H1 (cell line): ENCODE measurements at regions not wholly inside any gene's neighbourhood (a gene's known extent, or its start where the extent isn't known, plus 50 kb on each side); places are given as distances from the start of the nearest gene placed in this dataset.

Experiments
- CTCF ChIA-PET: fragments of 300-600 bp; sonication (Branson Sonifier 250); formaldehyde crosslinking; loops from one replicate; lab custom pipeline; 2021; ENCODE audit not compliant: partially characterized antibody; lab: Charles Lee
- POLR2A ChIA-PET: fragments of 300-600 bp; sonication (Branson Sonifier 250); formaldehyde crosslinking; loops from one replicate; lab custom pipeline; 2021; ENCODE audit warnings: inconsistent platforms; ENCODE audit not compliant: partially characterized antibody; lab: Charles Lee
- DNase-seq, 2 experiments: peaks; one replicate each; pipeline versions ENCODE4 v3.0.0 to v3.0.0-alpha.2; 2010 to 2022; ENCODE audit warnings: low spot score in 2 of 2, low read depth in 1 of 2, mixed read lengths in 1 of 2
- FAIRE-seq: peaks from 2 replicates; lab custom pipeline; 2011; peaks lifted over from hg19 to GRCh38; lab: Jason Lieb, UNC
- H2AFZ ChIP-seq: 2 replicates; pipeline ENCODE4 v1.8.1; 2012; ENCODE audit warnings: low read length, inconsistent platforms
- H2AK5ac ChIP-seq: 2 replicates; pipeline ENCODE4 v1.6.1; 2013; ENCODE audit warnings: low read depth, low read length
- H2BK120ac ChIP-seq: replicated peaks from 2 replicates; pipeline ENCODE3; 2013; ENCODE audit warnings: low read depth, low read length, inconsistent platforms
- H2BK12ac ChIP-seq: 2 replicates; pipeline ENCODE4 v1.6.1; 2013; ENCODE audit warnings: low read depth, low read length
- H2BK15ac ChIP-seq: 2 replicates; pipeline ENCODE4 v1.6.1; 2013; ENCODE audit warnings: low read length
- H2BK20ac ChIP-seq: 2 replicates; pipeline ENCODE4 v1.6.1; 2013; ENCODE audit warnings: low read length
- H2BK5ac ChIP-seq: 2 replicates; pipeline ENCODE4 v1.6.1; 2013; ENCODE audit warnings: low read depth, low read length
- H3K14ac ChIP-seq: 2 replicates; pipeline ENCODE4 v1.6.1; 2013; ENCODE audit warnings: inconsistent platforms; ENCODE audit not compliant: insufficient read length
- H3K18ac ChIP-seq: 2 replicates; pipeline ENCODE4 v1.6.1; 2013; ENCODE audit warnings: low read length; ENCODE audit errors: extremely low read depth
- H3K23ac ChIP-seq: 2 replicates; pipeline ENCODE4 v1.6.1; 2013; ENCODE audit warnings: inconsistent platforms; ENCODE audit not compliant: insufficient read length
- H3K23me2 ChIP-seq: 2 replicates; pipeline ENCODE4 v1.6.1; 2013; ENCODE audit warnings: low read depth, low read length
- H3K27ac ChIP-seq: 2 replicates; pipeline ENCODE4 v1.6.1; 2011; ENCODE audit warnings: low read depth, low read length, inconsistent platforms
- H3K27me3 ChIP-seq, 4 experiments: replicated peaks in 1 of 4; 1 replicate in 1 of 4; 2 replicates in 3 of 4; pipeline versions ENCODE4 v1.6.1 to v1.8.1; 2011 to 2013; ENCODE audit warnings: low read length in 3 of 4, mild to moderate bottlenecking in 3 of 4, inconsistent platforms in 2 of 4, mixed read lengths in 2 of 4, moderate library complexity in 1 of 4; ENCODE audit not compliant: control insufficient read depth in 3 of 4, insufficient read depth in 3 of 4; ENCODE audit errors: extremely low read depth in 1 of 4
- H3K36me3 ChIP-seq, 4 experiments: 2 replicates each; pipeline versions ENCODE4 v1.6.1 to v1.8.1; 2011 to 2013; ENCODE audit warnings: mild to moderate bottlenecking in 4 of 4, low read length in 3 of 4, moderate library complexity in 2 of 4, control low read depth in 1 of 4, inconsistent platforms in 1 of 4; ENCODE audit not compliant: insufficient read depth in 4 of 4, control insufficient read depth in 2 of 4
- H3K4ac ChIP-seq: replicated peaks from 2 replicates; pipeline ENCODE3; 2013; ENCODE audit warnings: low read length, low read depth, mixed read lengths, inconsistent platforms; ENCODE audit not compliant: insufficient read length
- H3K4me1 ChIP-seq, 4 experiments: replicated peaks in 1 of 4; 1 replicate in 1 of 4; 2 replicates in 3 of 4; pipeline versions ENCODE4 v1.6.1 to v1.8.1; 2011 to 2013; ENCODE audit warnings: low read length in 3 of 4, inconsistent platforms in 2 of 4, mixed read lengths in 1 of 4; ENCODE audit not compliant: insufficient read depth in 4 of 4, control insufficient read depth in 3 of 4
- H3K4me2 ChIP-seq, 2 experiments: 2 replicates each; pipeline versions ENCODE4 v1.6.1 to v1.8.1; 2011 to 2013; ENCODE audit warnings: low read depth in 2 of 2, low read length in 2 of 2, control low read depth in 1 of 2, inconsistent platforms in 1 of 2, mild to moderate bottlenecking in 1 of 2; ENCODE audit not compliant: insufficient read depth in 1 of 2
- H3K4me3 ChIP-seq, 4 experiments: fragments of 200-600, 300-600 bp in 1 of 4; sonication (generic), shearing (Covaris generic), sonication (Bioruptor Twin) in 1 of 4; 2 replicates each; pipeline versions ENCODE4 v1.5.1 to v1.8.1; 2011 to 2016; ENCODE audit warnings: low read length in 4 of 4, low read depth in 3 of 4, control low read depth in 2 of 4, inconsistent platforms in 2 of 4, mild to moderate bottlenecking in 2 of 4, mixed read lengths in 1 of 4, moderate library complexity in 1 of 4; ENCODE audit not compliant: insufficient read depth in 2 of 4; ENCODE audit errors: extremely low read depth in 1 of 4
- H3K56ac ChIP-seq: replicated peaks from 2 replicates; pipeline ENCODE3; 2013; ENCODE audit warnings: low read depth, mild to moderate bottlenecking, mixed read lengths, low read length, inconsistent platforms; ENCODE audit not compliant: insufficient read length
- H3K79me1 ChIP-seq: 2 replicates; pipeline ENCODE4 v1.6.1; 2013; ENCODE audit warnings: low read depth, low read length, control low read depth
- H3K79me2 ChIP-seq, 2 experiments: 2 replicates each; pipeline versions ENCODE4 v1.6.1 to v1.8.1; 2012 to 2013; ENCODE audit warnings: low read length in 2 of 2, mild to moderate bottlenecking in 2 of 2, inconsistent platforms in 1 of 2; ENCODE audit not compliant: insufficient read depth in 2 of 2, control insufficient read depth in 1 of 2
- H3K9ac ChIP-seq, 4 experiments: replicated peaks in 1 of 4; 1 replicate in 1 of 4; 2 replicates in 3 of 4; pipeline versions ENCODE4 v1.6.1 to v1.8.1; 2011 to 2013; ENCODE audit warnings: low read depth in 3 of 4, low read length in 3 of 4, control low read depth in 2 of 4, mild to moderate bottlenecking in 2 of 4, moderate library complexity in 2 of 4, inconsistent platforms in 1 of 4; ENCODE audit errors: extremely low read depth in 1 of 4
- H3K9me3 ChIP-seq, 2 experiments: 2 replicates each; pipeline versions ENCODE4 v1.6.1 to v1.8.1; 2012 to 2013; ENCODE audit warnings: mild to moderate bottlenecking in 2 of 2, moderate library complexity in 2 of 2, control low read depth in 1 of 2, inconsistent platforms in 1 of 2, low read depth in 1 of 2, low read length in 1 of 2, mixed read lengths in 1 of 2; ENCODE audit not compliant: insufficient read depth in 2 of 2
- H4K20me1 ChIP-seq, 2 experiments: replicated peaks in 1 of 2; 2 replicates each; pipeline versions ENCODE3 to v1.8.1; 2011 to 2013; ENCODE audit warnings: inconsistent platforms in 2 of 2, low read length in 2 of 2, mild to moderate bottlenecking in 1 of 2; ENCODE audit not compliant: insufficient read depth in 2 of 2, control insufficient read depth in 1 of 2
- H4K5ac ChIP-seq: 2 replicates; pipeline ENCODE4 v1.6.1; 2013; ENCODE audit warnings: low read length, low read depth, mixed read lengths, inconsistent platforms; ENCODE audit not compliant: insufficient read length
- H4K8ac ChIP-seq: 2 replicates; pipeline ENCODE4 v1.8.0; 2013; ENCODE audit warnings: mild to moderate bottlenecking, moderate library complexity, low read length, inconsistent platforms; ENCODE audit not compliant: insufficient read depth; ENCODE audit errors: extremely low read depth
- H4K91ac ChIP-seq: replicated peaks from 2 replicates; pipeline ENCODE3; 2013; ENCODE audit warnings: low read length, mixed read lengths, inconsistent platforms; ENCODE audit not compliant: insufficient read length
- BRCA1 ChIP-seq: IDR thresholded peaks from 2 replicates; pipeline ENCODE4 v1.6.1; 2012; ENCODE audit warnings: low read depth, low read length, improper control_type of control experiment
- GABPA ChIP-seq: IDR thresholded peaks from 2 replicates; pipeline ENCODE4 v1.6.1; 2011; ENCODE audit warnings: mild to moderate bottlenecking, low read length, moderate library complexity, borderline replicate concordance; ENCODE audit not compliant: insufficient read depth
- SP1 ChIP-seq: IDR thresholded peaks from 2 replicates; pipeline ENCODE4 v1.6.1; 2011; ENCODE audit warnings: low read depth, low read length
- WGBS, 2 experiments: shearing (Covaris generic) in 1 of 2; methylation state at CpG; one replicate each; pipeline versions ENCODE4 v1.1.6 to v1.1.7; 2013 to 2015; ENCODE audit warnings: low lambda C conversion rate in 2 of 2, mixed read lengths in 2 of 2, inconsistent platforms in 1 of 2, low coverage in 1 of 2, missing lambda C conversion rate in 1 of 2; ENCODE audit not compliant: insufficient replicate concordance in 2 of 2, insufficient coverage in 1 of 2, insufficient read length in 1 of 2; ENCODE audit errors: extremely low coverage in 1 of 2, missing lambda C conversion rate in 1 of 2; 5-methylcytosine and 5-hydroxymethylcytosine counted together

DNA sequence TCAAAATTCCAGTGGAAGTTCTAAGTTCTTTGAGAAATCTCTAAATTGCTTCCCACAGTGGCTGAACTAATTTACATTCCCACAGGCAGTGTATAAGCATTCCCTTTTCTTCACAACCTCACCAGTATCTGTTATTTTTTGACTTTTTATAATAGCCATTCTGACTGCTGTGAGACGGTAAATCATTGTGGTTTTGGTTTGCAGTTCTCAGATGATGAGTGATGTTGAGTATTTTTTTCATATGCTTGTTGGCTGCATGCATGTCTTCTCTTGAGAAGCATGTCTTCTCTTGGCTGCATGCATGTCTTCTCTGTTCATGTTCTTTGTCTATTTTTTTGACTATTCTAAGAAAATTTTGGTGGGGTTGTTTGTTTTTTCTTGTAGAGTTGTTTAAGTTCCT is 499.6 kb upstream of the CCDC54 start:
- Histone ChIP-seq H4K8ac (no peak overlapping the region), H3K79me1 (no peaks in the 10 kb centered on the region), H4K5ac (no peak overlapping the region), H3K4me2 (no peak overlapping the region), H3K14ac (no peak overlapping the region), H3K4ac (no peak overlapping the region), H4K20me1 (no peaks in the 10 kb centered on the region), H2AK5ac (no peak overlapping the region), H2BK15ac (no peak overlapping the region), H2BK120ac (no peak overlapping the region), H2AFZ (no peak overlapping the region), H3K9me3 (no peaks in the 10 kb centered on the region), H2BK12ac (no peak overlapping the region), H3K79me2 (peaks cover 0 to 7% of the 10 kb centered on the region in 2 experiments; a peak in 1 of 4 replicates), H3K23me2 (no peaks in the 10 kb centered on the region), H3K36me3 (no peaks in the 10 kb centered on the region), H3K27ac (no peak overlapping the region), H3K18ac (no peak overlapping the region), H3K56ac (no peak overlapping the region), H2BK20ac (no peak overlapping the region; the same call in 1 of the 2 replicates), H3K9ac (no peak overlapping the region), H2BK5ac (no peak overlapping the region), H3K4me1 (peaks cover 0 to 9% (median 5%) of the 10 kb centered on the region in 4 experiments; a peak in 5 of 7 replicates), H3K23ac (no peak overlapping the region), H3K4me3 (no peak overlapping the region), H4K91ac (no peak overlapping the region), H3K27me3 (no peaks in the 10 kb centered on the region)
- ChIA-PET POLR2A (no interaction called here), CTCF (interaction anchor here (0.7 to 1.1 kb wide), 2 partner anchors 16 to 182 kb away, joined by 3 read pairs; no protein-coding TSS in a partner anchor)
- FAIRE-seq (no peak), DNase-seq (no peak)
- TF ChIP-seq GABPA, result no peak
- no peak for TF ChIP-seq SP1
- no peak for TF ChIP-seq BRCA1
- WGBS, 2 experiments, result 82% methylated on average over 1 of the region's 1 CpG; no CpG with 5 or more reads in 1 of the 2 experiments
